ENCODE measurements at regions not wholly inside any gene's neighbourhood (a gene's known extent, or its start where the extent isn't known, plus 50 kb on each side); places are given as distances from the start of the nearest gene placed in this dataset.

GRCh38 chrX:42269186-42269585 is 345.8 kb upstream of the CASK start:
- TF ChIP-seq, protein P1, sequence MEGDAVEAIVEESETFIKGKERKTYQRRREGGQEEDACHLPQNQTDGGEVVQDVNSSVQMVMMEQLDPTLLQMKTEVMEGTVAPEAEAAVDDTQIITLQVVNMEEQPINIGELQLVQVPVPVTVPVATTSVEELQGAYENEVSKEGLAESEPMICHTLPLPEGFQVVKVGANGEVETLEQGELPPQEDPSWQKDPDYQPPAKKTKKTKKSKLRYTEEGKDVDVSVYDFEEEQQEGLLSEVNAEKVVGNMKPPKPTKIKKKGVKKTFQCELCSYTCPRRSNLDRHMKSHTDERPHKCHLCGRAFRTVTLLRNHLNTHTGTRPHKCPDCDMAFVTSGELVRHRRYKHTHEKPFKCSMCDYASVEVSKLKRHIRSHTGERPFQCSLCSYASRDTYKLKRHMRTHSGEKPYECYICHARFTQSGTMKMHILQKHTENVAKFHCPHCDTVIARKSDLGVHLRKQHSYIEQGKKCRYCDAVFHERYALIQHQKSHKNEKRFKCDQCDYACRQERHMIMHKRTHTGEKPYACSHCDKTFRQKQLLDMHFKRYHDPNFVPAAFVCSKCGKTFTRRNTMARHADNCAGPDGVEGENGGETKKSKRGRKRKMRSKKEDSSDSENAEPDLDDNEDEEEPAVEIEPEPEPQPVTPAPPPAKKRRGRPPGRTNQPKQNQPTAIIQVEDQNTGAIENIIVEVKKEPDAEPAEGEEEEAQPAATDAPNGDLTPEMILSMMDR (IDR thresholded peaks at IDR 0.05), result no peak
- no peak for TF ChIP-seq POLR2A (IDR thresholded peaks at IDR 0.05)
